ENCODE measurements at regions not wholly inside any gene's neighbourhood (a gene's known extent, or its start where the extent isn't known, plus 50 kb on each side); places are given as distances from the start of the nearest gene placed in this dataset.
"Not testable (repeated sequence)": the region's sequence is repeated elsewhere in the genome, so short reads cannot be mapped to it uniquely, and the experiment has no call there.

GRCh38 chr18:30788411-30788991 is 254.0 kb downstream of the DSC3 start:
- H3K36me3 Mint-ChIP-seq (ENCODE audit: low read depth); H3K4me1 Mint-ChIP-seq; DNase-seq; H3K4me3 Mint-ChIP-seq; ATAC-seq; H3K27ac Mint-ChIP-seq; H3K27me3 Mint-ChIP-seq: not testable (repeated sequence)
- H3K9me3 Mint-ChIP-seq, result peaks cover 22% of the 10 kb centered on the region

- DNase-seq, result no peak
- Mint-ChIP-seq H3K36me3 (ENCODE audit: low read depth) (no peaks in the 10 kb centered on the region), H3K27ac (no peak overlapping the region), H3K4me1 (no peaks in the 10 kb centered on the region), H3K9me3 (peaks cover 22% of the 10 kb centered on the region), H3K4me3 (no peak overlapping the region), H3K27me3 (no peaks in the 10 kb centered on the region)
- no peak for ATAC-seq
Observed at GRCh38 chr18:30787410-30787809, 255.1 kb downstream of the DSC3 start.

- Mint-ChIP-seq H3K36me3 (ENCODE audit: low read depth) (no peaks in the 10 kb centered on the region), H3K27me3 (no peaks in the 10 kb centered on the region), H3K4me3 (no peak overlapping the region), H3K27ac (no peak overlapping the region), H3K9me3 (peaks cover 12% of the 10 kb centered on the region), H3K4me1 (no peaks in the 10 kb centered on the region)
- no peak for ATAC-seq
- DNase-seq, result no peak
Observed at GRCh38 chr18:30781601-30782000, 260.9 kb downstream of the DSC3 start.

GRCh38 chr18:30775629-30776028 is 266.9 kb downstream of the DSC3 start:
- Mint-ChIP-seq H3K36me3 (ENCODE audit: low read depth) (no peaks in the 10 kb centered on the region), H3K27me3 (no peaks in the 10 kb centered on the region), H3K4me1 (no peaks in the 10 kb centered on the region), H3K4me3 (no peak overlapping the region), H3K27ac (no peak overlapping the region), H3K9me3 (peaks cover 12% of the 10 kb centered on the region)
- DNase-seq, result no peak
- ATAC-seq, result no peak

- not testable (repeated sequence) for DNase-seq; H3K36me3 Mint-ChIP-seq (ENCODE audit: low read depth); ATAC-seq; H3K4me1 Mint-ChIP-seq; H3K27me3 Mint-ChIP-seq; H3K27ac Mint-ChIP-seq; H3K4me3 Mint-ChIP-seq
- H3K9me3 Mint-ChIP-seq, result peaks cover 16% of the 10 kb centered on the region
Observed at GRCh38 chr18:30772170-30772569, 270.4 kb downstream of the DSC3 start.

- H3K27me3 Mint-ChIP-seq, result no peaks in the 10 kb centered on the region
- H3K9me3 Mint-ChIP-seq, result peaks cover 10% of the 10 kb centered on the region
- no peak overlapping the region for H3K27ac Mint-ChIP-seq
- no peak overlapping the region for H3K4me3 Mint-ChIP-seq
- DNase-seq (no peak), ATAC-seq (no peak)
- H3K4me1 Mint-ChIP-seq, result no peaks in the 10 kb centered on the region
- no peaks in the 10 kb centered on the region for H3K36me3 Mint-ChIP-seq (ENCODE audit: low read depth)
Observed at GRCh38 chr18:30766053-30766452, 276.5 kb downstream of the DSC3 start.

GRCh38 chr18:30765247-30765646 is 277.3 kb downstream of the DSC3 start:
- ATAC-seq, result no peak
- no peaks in the 10 kb centered on the region for H3K27me3 Mint-ChIP-seq
- peaks cover 6% of the 10 kb centered on the region for H3K9me3 Mint-ChIP-seq
- H3K4me3 Mint-ChIP-seq, result no peak overlapping the region
- H3K4me1 Mint-ChIP-seq, result no peaks in the 10 kb centered on the region
- H3K27ac Mint-ChIP-seq, result no peak overlapping the region
- no peaks in the 10 kb centered on the region for H3K36me3 Mint-ChIP-seq (ENCODE audit: low read depth)
- DNase-seq, result no peak

- H3K36me3 Mint-ChIP-seq (ENCODE audit: low read depth), result no peaks in the 10 kb centered on the region
- H3K27ac Mint-ChIP-seq, result no peak overlapping the region
- H3K4me1 Mint-ChIP-seq, result no peaks in the 10 kb centered on the region
- DNase-seq, result no peak
- H3K9me3 Mint-ChIP-seq, result peaks cover 6% of the 10 kb centered on the region
- H3K4me3 Mint-ChIP-seq, result no peak overlapping the region
- ATAC-seq, result no peak
- H3K27me3 Mint-ChIP-seq, result no peaks in the 10 kb centered on the region
Observed at GRCh38 chr18:30763902-30764350, 278.6 kb downstream of the DSC3 start.

GRCh38 chr18:30754846-30755245 is 287.7 kb downstream of the DSC3 start:
- DNase-seq (no peak), ATAC-seq (no peak)
- H3K27me3 Mint-ChIP-seq, result no peaks in the 10 kb centered on the region
- no peaks in the 10 kb centered on the region for H3K36me3 Mint-ChIP-seq (ENCODE audit: low read depth)
- no peak overlapping the region for H3K4me3 Mint-ChIP-seq
- H3K27ac Mint-ChIP-seq, result no peak overlapping the region
- no peaks in the 10 kb centered on the region for H3K4me1 Mint-ChIP-seq
- peaks cover 12% of the 10 kb centered on the region for H3K9me3 Mint-ChIP-seq

GRCh38 chr18:30748541-30748940 is 294.0 kb downstream of the DSC3 start:
- Mint-ChIP-seq H3K4me1 (no peaks in the 10 kb centered on the region), H3K9me3 (peaks cover 8% of the 10 kb centered on the region), H3K4me3 (no peak overlapping the region), H3K27ac (no peak overlapping the region), H3K36me3 (ENCODE audit: low read depth) (no peaks in the 10 kb centered on the region), H3K27me3 (no peaks in the 10 kb centered on the region)
- ATAC-seq (no peak), DNase-seq (no peak)

GRCh38 chr18:30746224-30746623 is 296.3 kb downstream of the DSC3 start:
- no peak for ATAC-seq
- no peak for DNase-seq
- peaks cover 11% of the 10 kb centered on the region for H3K9me3 Mint-ChIP-seq
- no peak overlapping the region for H3K27ac Mint-ChIP-seq
- H3K4me1 Mint-ChIP-seq, result no peaks in the 10 kb centered on the region
- no peak overlapping the region for H3K4me3 Mint-ChIP-seq
- no peaks in the 10 kb centered on the region for H3K36me3 Mint-ChIP-seq (ENCODE audit: low read depth)
- no peaks in the 10 kb centered on the region for H3K27me3 Mint-ChIP-seq

- peaks cover 11% of the 10 kb centered on the region for H3K9me3 Mint-ChIP-seq
- no peaks in the 10 kb centered on the region for H3K27me3 Mint-ChIP-seq
- ATAC-seq (no peak), DNase-seq (no peak)
- H3K36me3 Mint-ChIP-seq (ENCODE audit: low read depth), result no peaks in the 10 kb centered on the region
- no peak overlapping the region for H3K27ac Mint-ChIP-seq
- no peaks in the 10 kb centered on the region for H3K4me1 Mint-ChIP-seq
- H3K4me3 Mint-ChIP-seq, result no peak overlapping the region
Observed at GRCh38 chr18:30743033-30743432, 299.5 kb downstream of the DSC3 start.

- Mint-ChIP-seq H3K9me3 (peaks cover 21% of the 10 kb centered on the region), H3K36me3 (ENCODE audit: low read depth) (no peaks in the 10 kb centered on the region), H3K27me3 (no peaks in the 10 kb centered on the region)
Observed at GRCh38 chr18:30730915-30731314, 311.6 kb downstream of the DSC3 start.

GRCh38 chr18:30727849-30728248 is 314.7 kb downstream of the DSC3 start:
- H3K27me3 Mint-ChIP-seq, result no peaks in the 10 kb centered on the region
- DNase-seq, result no peak
- no peaks in the 10 kb centered on the region for H3K36me3 Mint-ChIP-seq (ENCODE audit: low read depth)
- H3K4me1 Mint-ChIP-seq, result no peaks in the 10 kb centered on the region
- H3K27ac Mint-ChIP-seq, result no peak overlapping the region
- ATAC-seq, result no peak
- H3K9me3 Mint-ChIP-seq, result peaks cover 20% of the 10 kb centered on the region
- H3K4me3 Mint-ChIP-seq, result no peak overlapping the region

More at GRCh38 chr18:30730915-30731314, 311.6 kb downstream of the DSC3 start:
- Mint-ChIP-seq H3K27ac (no peak overlapping the region), H3K4me1 (no peaks in the 10 kb centered on the region), H3K4me3 (no peak overlapping the region)
- ATAC-seq (no peak), DNase-seq (no peak)

- no peaks in the 10 kb centered on the region for H3K27me3 Mint-ChIP-seq
- H3K27ac Mint-ChIP-seq, result no peak overlapping the region
- no peak overlapping the region for H3K4me3 Mint-ChIP-seq
- peaks cover 11% of the 10 kb centered on the region for H3K9me3 Mint-ChIP-seq
- no peaks in the 10 kb centered on the region for H3K36me3 Mint-ChIP-seq (ENCODE audit: low read depth)
- DNase-seq, result no peak
- no peaks in the 10 kb centered on the region for H3K4me1 Mint-ChIP-seq
- no peak for ATAC-seq
Observed at GRCh38 chr18:30713299-30713698, 329.2 kb downstream of the DSC3 start.

- H3K9me3 Mint-ChIP-seq, result peaks cover 4% of the 10 kb centered on the region
- no peaks in the 10 kb centered on the region for H3K4me1 Mint-ChIP-seq
- no peak overlapping the region for H3K27ac Mint-ChIP-seq
- H3K27me3 Mint-ChIP-seq, result no peaks in the 10 kb centered on the region
- DNase-seq, result no peak
- no peak overlapping the region for H3K4me3 Mint-ChIP-seq
- no peak for ATAC-seq
- no peaks in the 10 kb centered on the region for H3K36me3 Mint-ChIP-seq (ENCODE audit: low read depth)
Observed at GRCh38 chr18:30712383-30712782, 330.2 kb downstream of the DSC3 start.
